HL-60/S4 (cell line): ENCODE measurements at regions not wholly inside any gene's neighbourhood (a gene's known extent, or its start where the extent isn't known, plus 50 kb on each side); places are given as distances from the start of the nearest gene placed in this dataset.

Experiments
- in situ Hi-C: fragments of 300-500 bp; cut with MboI; formaldehyde crosslinking; loops from 2 replicates; pipeline ENCODE4 v1.14.3; 2022; ENCODE audit warnings: low sequenced_read_pairs

DNA sequence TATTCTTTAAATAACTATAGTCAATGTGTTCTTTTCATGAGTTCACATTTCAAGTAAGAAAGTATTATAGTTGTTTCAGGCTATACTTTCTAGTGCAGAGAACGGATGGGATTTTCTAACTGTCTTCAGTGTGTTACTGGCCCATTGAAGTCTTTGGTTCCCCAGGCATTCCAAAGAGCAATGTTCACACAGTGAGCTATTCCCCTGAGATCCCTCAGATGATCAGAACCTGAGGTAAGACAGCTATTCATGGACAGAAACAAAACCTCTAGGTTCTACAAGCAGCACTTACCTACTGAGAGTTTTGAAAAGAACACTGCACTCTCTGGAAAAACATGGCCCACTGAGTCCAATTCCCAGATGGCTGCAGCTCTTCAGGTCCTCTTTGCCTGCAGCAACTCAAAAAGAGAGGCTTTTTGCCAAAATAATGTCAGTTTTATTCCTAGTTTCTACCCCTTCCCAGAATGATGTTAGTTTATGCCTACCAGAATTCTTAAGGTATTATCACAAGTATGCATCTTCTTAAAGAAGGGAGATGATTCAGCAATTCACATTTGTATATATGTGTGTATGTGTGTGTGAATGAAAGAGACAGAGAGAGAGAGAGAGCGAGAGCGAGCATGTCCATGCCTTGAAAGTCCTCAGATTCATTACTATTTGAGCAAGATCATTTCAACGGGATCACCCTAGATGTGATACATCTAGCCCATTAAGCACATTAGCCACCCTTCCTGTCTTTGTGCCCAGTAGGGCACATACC lies 146.1 kb downstream of the PDHA2 start:
- in situ Hi-C loops: no loop called here

- in situ Hi-C loops: no loop called here
These were observed 148.0 kb downstream of the PDHA2 start for GRCh38 chr4:95987851-95988250.

DNA sequence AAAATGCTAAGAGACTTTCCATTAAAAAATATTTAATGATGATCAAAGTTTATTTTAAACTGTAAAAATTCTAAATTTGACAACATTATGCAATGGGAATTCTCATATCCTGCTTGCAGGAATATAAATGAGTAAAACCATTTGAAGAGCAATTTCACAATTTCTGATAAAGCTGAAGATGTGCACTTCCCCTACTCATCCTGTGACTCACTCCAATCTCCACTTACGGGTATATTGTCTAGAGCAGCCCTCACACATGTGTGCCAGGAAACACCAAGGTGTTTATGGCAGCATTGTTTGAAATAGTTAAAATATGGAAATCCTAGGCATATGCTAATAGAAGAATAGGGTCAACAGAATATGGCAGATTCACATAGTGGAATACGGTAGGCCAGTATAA lies 158.4 kb downstream of the PDHA2 start:
- in situ Hi-C loops: no loop called here

DNA sequence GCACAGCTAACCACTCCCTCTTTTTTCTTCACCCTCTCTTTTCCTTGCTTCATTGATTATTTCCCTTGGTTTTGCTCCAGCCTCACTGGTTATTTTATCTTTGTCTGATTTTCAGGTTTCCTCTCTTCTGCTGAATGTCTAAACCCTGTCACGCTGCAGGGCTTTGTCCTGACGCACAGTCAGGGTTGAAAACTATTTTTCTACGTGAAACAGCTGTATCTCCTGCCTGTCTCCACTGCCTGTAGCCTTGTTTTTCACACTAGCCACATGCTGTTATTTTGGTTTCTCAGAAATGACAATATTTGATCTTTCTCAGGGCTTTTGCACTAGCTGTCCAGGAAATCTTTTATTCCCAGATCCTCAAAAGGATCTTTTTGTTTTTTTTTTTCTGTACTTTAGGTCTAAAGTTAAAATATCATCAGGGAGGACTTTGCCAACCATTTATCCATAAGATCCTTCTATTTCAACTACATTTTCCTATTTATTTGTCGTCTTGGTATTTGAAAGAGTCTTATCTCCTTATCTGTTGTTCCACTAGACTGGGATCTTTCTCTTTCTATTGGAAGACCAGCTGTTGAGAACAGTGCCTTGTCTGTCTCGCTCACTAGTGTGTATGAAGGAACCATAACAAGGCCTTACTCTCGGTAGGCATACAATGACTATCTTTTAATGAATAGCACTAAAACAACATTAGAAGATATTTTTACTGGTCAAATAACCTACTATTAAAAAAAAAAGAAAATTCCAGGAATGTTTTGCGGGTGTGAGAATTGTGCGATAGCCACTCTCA lies 164.3 kb downstream of the PDHA2 start:
- in situ Hi-C loops: no loop called here

DNA sequence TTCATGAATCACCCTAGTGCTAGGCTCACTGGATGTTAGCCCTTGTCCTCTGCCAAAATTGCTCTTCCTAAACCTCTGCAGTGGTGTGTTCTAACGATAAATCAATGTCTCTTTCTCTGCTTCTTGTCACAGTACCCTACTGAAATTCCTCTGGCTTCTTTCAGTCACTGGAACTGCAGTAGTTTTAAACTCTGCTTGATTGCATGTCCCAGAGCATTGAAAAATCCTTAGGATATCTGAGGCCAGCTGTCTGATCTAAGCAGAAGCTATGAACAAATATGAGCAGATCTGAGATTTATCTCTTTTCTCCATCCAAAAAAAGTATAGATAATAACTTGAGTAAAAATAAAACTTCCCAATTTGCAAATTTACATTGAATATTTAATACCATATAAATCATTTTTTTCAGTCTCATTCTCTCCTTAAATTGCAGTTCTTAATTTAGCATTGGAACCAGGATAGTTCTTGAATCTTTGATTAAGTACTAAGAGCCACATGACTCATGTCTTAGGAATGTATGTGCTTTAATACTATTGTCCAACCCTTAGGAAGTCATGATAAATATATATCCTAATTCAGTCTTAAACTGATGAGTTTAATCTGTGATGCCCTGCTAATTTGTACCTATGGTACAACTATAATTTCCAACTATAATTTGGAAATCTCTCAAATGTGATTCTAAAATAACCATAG lies 169.7 kb downstream of the PDHA2 start:
- in situ Hi-C loops: no loop called here

- in situ Hi-C loops: no loop called here
These were observed 172.8 kb downstream of the PDHA2 start for GRCh38 chr4:96012687-96013086.

DNA sequence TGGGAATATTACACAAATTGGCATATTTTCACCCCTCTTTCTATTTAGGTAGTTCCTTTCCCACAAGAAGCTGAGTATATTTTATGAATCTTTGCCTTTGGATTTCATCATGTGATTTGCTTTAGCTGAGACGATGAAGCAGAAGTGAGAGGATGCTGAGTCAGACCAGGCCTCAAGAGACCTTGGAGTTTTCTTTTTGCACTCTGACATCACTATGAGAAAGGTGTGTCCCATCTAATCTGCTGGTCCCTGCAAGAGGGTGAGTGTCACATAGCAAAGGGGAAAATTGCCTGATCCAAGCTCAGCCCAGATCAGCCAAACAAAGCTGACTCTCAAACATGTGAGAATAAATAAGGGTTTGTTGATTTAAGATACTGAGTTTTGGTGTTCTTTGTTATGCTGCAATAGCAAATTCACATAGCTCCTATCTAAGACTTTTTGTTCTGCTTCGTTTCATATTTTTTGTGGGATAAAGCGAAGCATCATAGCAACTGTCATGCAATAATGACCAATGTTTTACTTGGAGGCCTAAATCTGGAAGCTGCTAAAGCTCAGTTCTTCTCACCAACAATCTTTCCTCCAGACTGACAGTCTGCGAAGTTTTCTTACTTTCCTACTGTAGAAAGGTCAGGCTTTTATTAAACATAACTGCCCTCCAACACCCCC lies 176.9 kb downstream of the PDHA2 start:
- in situ Hi-C loops: no loop called here

DNA sequence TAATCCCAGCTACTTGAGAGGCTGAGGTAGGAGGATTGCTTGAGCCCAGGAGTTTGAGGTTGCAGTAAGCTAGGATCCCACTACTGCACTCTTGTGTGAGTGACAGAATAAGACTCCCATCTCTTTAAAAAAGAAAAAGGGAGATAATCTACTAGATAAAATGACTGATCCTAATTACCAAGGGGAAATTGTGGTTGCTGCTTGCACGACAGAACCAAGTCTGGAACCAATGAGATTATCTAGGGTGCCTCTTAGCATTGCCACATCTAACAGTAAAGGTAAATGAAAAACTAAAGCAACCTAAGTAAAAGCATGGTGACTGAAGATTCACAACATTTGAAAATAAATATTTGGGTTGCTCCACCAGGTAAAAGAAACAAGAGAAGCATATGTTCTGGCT lies 185.1 kb downstream of the PDHA2 start:
- in situ Hi-C loops: loop anchor here (25.0 kb wide), 1 partner anchor 863 kb away; no protein-coding TSS in a partner anchor

GRCh38 chr4:96035727-96036126 lies 195.8 kb downstream of the PDHA2 start:
- in situ Hi-C loops: loop anchor here (25.0 kb wide), 1 partner anchor 873 kb away; no protein-coding TSS in a partner anchor

GRCh38 chr4:96036781-96037180 lies 196.9 kb downstream of the PDHA2 start:
- in situ Hi-C loops: loop anchor here (25.0 kb wide), 1 partner anchor 874 kb away; no protein-coding TSS in a partner anchor

- in situ Hi-C loops: loop anchor here (25.0 kb wide), 1 partner anchor 875 kb away; no protein-coding TSS in a partner anchor
These were observed 197.8 kb downstream of the PDHA2 start for GRCh38 chr4:96037705-96038104.

DNA sequence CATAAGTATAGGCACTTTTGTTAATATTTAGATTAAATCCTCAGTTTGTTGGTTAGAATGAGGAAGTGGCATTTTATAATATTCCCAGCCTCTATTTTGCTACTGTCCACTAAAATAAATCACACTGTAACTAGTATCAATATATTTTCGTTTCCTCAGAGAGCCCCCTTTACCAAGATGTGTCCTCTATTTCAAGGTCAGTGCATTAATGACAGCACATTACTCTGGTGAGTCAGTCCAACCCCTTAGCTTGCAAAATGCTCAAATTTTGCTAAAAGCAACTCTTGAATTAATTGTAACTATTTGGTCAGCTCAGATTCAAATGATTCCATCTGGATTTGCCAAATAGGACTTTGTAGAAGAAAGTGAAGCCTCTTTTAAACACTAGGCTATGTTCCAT lies 199.3 kb downstream of the PDHA2 start:
- in situ Hi-C loops: loop anchor here (25.0 kb wide), 1 partner anchor 877 kb away; no protein-coding TSS in a partner anchor

GRCh38 chr4:96039803-96040436 lies 200.0 kb downstream of the PDHA2 start:
- in situ Hi-C loops: loop anchor here (25.0 kb wide), 1 partner anchor 878 kb away; no protein-coding TSS in a partner anchor

DNA sequence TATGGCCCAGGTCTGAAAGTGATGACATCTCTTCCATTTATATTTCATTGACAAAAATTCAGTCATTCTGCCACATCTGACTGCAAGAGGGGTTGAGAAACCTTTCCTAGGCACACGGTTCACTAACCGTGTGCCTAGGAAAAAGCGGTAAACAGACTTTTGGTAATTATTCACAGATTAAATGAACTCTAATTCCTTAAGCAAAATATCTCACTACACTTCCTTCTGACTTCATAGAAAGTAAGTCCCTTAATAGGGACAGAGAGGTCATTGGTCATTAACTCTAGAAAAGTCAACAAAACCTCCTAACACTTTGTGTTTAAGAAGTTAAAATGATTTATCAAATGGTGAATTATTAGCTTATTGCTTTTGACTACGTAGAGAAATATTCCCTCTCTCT lies 205.1 kb downstream of the PDHA2 start:
- in situ Hi-C loops: loop anchor here (25.0 kb wide), 1 partner anchor 883 kb away; no protein-coding TSS in a partner anchor

- in situ Hi-C loops: no loop called here
These were observed 212.9 kb downstream of the PDHA2 start for GRCh38 chr4:96052827-96053226.

DNA sequence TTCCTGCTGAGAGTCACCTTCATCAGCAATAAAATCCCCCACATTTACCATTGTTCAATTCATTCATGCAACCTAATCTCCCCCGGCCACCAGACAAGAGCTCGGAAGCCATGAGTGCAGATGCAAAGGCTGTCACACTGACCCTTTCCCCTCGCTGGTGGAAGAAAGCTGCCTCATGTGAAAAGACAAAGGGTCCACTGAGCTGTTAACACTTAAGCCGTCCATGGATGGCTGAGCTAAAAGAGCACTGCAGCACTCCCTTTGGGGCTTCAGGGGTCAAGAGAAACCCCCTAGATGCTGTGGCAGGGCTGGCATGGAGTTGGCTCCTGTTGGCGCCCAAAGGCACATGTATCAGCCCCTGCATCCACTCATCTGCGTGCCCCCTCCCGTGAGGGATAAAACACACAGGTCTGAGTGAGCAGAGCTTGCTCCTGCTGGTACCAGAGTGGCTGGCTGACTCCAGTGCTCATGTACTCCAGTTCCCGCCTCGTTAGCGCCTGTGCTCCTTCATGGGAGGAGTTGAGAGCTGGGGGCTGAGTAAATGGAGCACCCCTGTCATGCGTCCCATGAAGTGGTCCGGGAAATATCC lies 216.5 kb downstream of the PDHA2 start:
- in situ Hi-C loops: no loop called here

DNA sequence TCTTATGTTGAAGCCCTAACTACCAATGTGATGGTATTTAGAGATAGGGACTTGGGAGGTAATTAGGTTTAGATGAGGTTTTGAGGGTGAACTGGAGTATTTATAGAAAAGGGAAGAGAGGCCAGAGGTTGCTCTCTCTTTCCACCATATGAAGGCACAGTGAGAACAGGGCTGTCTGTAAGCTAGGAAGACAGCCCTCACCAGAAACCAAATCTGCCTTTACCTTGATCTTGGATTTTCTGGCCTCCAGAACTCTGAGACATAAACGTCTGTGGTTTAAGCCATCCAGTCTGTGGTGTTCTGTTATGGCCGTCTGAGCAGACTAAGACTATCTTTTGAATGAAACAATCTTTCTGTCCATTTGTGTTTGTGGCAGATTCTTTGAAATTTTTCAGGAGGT lies 223.7 kb downstream of the PDHA2 start:
- in situ Hi-C loops: no loop called here

GRCh38 chr4:96073461-96073860 lies 233.6 kb downstream of the PDHA2 start:
- in situ Hi-C loops: no loop called here

DNA sequence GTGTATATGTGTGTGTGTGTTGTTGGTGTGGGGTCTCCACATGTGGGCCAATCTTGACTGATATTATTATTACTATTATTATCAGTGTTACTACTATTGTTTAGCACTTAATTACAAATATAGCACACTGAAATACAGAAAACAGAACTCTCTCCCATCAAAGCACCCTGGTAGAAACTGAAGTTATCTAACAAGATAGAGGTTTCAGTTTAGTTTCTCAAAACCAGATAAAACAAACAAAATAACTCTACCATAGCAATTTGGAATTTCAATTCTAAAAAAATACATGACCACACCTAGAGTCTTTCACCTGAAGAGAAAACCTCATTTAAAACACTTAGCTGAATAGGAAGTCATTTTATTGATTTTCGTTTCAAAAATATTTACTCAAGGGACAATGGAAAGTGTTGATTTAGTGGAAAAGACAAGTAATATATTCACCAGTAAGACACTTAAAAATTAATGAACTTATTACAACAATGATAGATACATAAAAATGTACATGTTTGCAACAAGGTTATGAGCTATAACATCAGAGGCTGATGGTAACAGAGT lies 252.3 kb downstream of the PDHA2 start:
- in situ Hi-C loops: no loop called here

DNA sequence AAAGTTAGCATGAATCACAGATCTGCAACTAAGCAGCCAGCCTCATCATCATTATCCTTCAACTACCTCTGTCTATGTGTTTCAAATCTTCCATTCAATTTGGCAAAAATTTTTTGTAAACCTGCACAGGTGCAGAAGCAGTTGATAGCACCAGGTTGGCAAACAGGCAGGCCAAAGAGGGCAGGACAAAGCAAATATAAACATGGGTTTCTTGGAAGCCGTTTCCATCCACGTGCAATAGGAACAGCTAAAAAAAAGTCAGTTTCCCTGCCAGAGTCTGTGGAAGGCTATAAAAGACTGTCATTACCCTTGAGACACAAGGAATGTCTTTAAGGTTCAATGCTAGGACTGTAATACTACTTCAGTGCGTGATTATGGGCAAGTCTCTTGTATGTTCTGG lies 253.2 kb downstream of the PDHA2 start:
- in situ Hi-C loops: no loop called here
